ENCODE measurements at regions not wholly inside any gene's neighbourhood (a gene's known extent, or its start where the extent isn't known, plus 50 kb on each side); places are given as distances from the start of the nearest gene placed in this dataset.
"Not testable (repeated sequence)": the region's sequence is repeated elsewhere in the genome, so short reads cannot be mapped to it uniquely, and the experiment has no call there.

- no peak for DNase-seq (ENCODE audit: low spot score)
Observed at GRCh38 chr5:164300295-164300694, 794.9 kb downstream of the MAT2B start.

DNA sequence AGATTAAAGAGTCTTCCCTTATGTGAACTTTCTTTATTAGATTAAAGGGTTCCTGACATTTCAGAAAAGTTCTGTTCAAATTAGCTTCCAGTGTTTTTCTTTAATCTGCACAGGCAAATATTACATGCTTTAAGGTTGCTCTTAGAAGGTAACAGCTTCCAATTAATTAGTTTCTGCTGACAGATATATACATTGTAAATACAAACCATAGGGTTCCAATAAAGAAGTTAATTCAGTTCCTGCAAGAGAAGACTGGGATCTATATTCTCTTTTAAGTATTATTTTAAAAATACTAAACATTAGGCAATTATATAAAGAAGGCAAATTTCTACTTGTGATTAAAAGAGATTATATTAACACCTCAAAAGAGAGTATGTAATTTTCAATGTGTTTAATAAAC lies 795.7 kb downstream of the MAT2B start:
- DNase-seq (ENCODE audit: low spot score): no peak

- DNase-seq (ENCODE audit: low spot score): no peak
Observed at GRCh38 chr5:164301708-164302107, 796.3 kb downstream of the MAT2B start.

- no peak for DNase-seq (ENCODE audit: low spot score)
Observed at GRCh38 chr5:164302533-164303235, 797.3 kb downstream of the MAT2B start.

- DNase-seq (ENCODE audit: low spot score): no peak
Observed at GRCh38 chr5:164303646-164304215, 798.3 kb downstream of the MAT2B start.

DNA sequence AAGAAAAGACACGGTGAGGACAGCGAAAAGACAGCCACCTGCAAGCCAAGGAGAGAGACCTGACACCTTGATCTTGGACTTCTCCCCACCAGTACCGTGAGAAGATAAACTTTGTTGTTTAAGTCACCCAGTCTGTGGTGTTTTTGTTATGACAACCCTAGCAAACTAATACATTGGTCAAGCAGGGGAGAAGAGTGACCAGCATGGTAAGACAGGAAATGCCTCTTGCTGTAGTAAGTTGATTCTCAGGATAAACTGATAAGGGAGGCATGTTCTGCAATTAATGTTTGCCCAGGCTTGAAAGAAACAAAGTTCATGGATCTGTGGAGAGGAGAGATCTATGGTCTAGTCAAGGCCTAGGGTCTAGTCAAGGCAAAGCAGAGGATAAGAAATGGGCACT lies 801.2 kb downstream of the MAT2B start:
- no peak for DNase-seq (ENCODE audit: low spot score)

DNA sequence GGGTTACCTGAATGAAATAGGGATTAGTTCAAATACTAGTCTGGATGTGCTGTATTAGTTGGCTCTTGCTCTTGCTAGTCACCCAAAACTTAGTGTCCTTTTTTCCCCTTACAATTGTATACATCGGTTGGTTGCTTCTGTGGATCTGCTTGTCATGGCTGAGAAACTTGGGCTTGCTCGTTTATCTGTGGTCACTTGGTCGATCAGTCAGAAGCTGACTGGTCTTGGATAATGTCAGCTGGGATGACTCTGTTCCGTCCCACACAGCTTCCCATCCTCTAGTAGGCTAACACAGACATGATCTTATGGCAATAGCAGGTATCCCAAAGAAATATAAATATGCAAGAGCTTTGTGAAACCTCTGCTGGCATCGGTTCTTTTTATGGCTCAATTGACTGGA lies 807.4 kb downstream of the MAT2B start:
- DNase-seq (ENCODE audit: low spot score): no peak

DNA sequence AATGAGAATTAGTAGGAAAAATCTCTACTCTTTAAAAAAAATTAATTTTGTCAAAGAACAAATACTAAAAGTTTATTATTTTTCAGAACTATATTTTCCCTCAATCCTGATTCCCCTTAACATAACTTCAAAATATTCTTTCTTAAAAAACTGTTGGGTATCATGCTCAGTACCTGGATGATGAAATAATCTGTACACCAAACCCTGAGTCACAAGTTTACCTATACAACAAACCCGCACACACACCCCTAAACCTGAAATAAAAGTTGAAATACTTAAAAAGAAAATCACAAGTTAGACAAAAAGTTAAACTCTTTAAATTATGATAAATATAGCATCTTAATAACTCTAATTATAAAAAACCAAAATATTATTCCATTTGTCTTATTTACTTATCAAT lies 812.3 kb downstream of the MAT2B start:
- DNase-seq (ENCODE audit: low spot score): no peak

- DNase-seq (ENCODE audit: low spot score): no peak
Observed at GRCh38 chr5:164319161-164319560, 813.7 kb downstream of the MAT2B start.

GRCh38 chr5:164324239-164324638 lies 818.8 kb downstream of the MAT2B start:
- DNase-seq (ENCODE audit: low spot score): no peak

- no peak for DNase-seq (ENCODE audit: low spot score)
Observed at GRCh38 chr5:164326219-164326618, 820.8 kb downstream of the MAT2B start.

DNA sequence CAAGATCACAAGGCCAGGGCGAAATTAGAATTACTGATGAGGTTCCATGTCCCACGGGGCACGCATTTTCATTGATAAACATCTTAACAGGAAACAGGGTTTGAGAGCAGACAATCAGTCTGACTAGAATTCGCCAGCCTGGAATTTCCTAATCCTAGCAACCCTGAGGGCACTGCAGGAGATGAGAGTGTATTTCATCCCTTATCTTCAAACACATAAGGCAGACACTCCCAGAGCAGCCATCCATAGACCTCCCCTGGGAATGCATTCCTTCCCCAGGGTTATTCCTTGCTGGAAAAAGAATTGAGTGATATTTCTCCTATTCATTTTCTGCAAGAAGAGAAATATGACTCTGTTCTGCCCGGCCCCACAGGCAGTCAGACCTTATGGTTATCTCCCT lies 821.7 kb downstream of the MAT2B start:
- not testable (repeated sequence) for DNase-seq (ENCODE audit: low spot score)

DNA sequence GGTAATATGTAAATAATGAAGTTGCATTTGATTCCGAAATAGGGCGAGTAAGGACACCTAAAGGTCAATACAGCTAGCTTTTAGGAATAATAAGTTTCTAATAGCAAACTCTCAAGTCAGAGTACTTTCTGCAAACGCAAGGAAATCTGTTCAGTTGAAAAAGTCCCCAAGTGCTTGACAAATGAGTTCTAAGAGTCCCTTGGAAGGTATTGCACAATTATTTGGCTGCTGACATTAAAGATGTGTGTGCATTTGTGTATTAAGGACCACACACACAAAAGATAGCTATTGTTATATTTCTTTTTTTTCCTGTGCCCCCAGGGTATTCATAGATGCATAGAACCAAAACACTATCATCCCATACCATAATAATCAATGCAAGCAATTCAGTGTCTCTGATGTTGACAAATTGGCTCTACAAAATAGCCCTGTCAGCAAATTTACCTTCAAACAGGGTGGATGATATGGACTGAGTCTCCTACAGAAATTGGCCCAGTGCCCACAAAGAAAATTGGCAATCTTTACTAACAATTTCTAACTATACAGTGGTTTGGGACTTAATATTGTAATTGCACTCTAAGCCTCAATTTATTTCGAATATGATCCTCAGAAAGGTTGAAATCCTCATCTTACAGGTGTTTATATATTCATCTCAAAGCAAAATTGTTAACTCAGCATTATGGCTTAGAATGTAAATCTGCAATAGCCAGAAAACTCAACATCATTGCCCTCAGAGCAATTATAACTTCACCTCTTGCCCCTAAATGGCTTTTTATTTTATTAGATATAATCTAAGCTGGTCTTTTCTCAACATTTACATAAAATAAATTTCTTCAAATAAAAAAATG lies 827.2 kb downstream of the MAT2B start:
- DNase-seq (ENCODE audit: low spot score): no peak

DNA sequence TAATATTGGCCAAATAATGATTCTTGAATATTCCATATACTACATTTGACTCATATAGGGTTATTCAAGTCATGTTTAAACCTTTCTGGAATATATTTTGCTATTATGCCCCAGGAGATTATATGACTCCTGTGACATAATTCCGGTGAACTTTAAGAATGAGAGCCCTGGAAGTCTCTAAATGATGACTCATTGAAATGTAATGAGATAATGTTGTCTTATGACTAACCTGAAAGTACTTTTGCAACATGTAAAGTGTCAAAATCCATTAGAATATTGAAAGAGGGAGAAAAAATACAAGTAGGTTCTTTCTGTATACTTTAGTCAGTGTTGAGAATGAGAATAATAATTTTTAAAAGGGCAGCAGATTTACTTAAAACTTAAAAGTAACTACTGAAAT lies 830.4 kb downstream of the MAT2B start:
- DNase-seq (ENCODE audit: low spot score): no peak

DNA sequence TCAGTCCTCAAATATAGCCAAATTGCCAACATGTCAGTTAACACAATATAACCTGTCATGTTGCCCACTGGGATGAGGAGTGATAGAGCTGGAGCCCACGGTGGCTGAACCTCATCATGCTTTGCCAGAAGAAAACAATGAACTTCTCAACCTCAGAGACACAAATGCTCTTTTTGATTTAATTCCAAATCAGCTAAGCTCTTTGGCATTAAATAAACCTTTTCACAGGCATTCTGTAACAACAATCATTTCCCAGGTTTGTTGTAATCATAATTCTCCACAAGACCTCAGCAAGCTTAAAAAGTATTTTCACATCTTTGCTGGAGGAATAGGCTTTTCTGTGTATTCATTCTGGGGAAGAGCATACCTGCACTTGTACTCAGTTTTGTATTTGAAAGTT lies 830.9 kb downstream of the MAT2B start:
- DNase-seq (ENCODE audit: low spot score): no peak

GRCh38 chr5:164336906-164337305 lies 831.5 kb downstream of the MAT2B start:
- no peak for DNase-seq (ENCODE audit: low spot score)

GRCh38 chr5:164341056-164341619 lies 835.7 kb downstream of the MAT2B start:
- no peak for DNase-seq (ENCODE audit: low spot score)

GRCh38 chr5:164345173-164345849 lies 839.9 kb downstream of the MAT2B start:
- DNase-seq (ENCODE audit: low spot score): no peak

DNA sequence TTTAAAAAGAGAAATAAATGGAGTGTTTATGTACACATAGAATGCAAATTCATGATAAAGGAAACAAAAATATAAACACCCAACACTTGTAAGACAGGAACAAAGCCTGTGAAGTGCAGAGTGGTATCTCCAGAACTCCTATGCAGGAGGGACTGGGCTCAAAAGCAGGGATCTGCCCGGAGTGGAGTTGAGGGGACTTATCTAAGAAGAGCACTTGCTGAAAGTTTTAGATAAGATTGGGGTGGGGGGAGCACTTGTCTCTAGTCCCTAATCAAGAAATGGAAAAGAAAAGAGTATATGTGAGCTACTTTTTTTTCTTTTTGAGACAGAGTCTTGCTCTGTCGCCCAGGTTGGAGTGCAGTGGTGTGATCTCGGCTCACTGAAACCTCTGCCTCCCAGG lies 840.4 kb downstream of the MAT2B start:
- no peak for DNase-seq (ENCODE audit: low spot score)

GRCh38 chr5:164346785-164347630 lies 841.6 kb downstream of the MAT2B start:
- no peak for DNase-seq (ENCODE audit: low spot score)

DNA sequence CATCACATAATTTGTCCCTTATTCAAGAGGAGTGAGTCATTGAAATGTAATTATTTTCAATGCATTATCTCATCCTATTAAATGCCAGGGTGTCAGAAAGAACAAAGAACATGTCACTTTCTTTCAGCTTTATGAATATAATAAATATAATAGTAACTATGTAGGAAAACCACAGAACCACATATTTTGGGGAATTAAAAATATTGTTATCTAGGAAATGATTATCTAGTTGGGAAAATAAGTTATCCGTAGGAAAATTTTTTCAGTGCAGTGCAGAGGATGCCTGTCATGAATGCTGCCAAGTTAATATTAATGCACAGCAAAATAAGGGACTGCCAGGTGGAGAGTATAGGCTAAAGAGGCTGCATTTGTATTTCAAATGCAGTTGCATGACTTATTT lies 844.8 kb downstream of the MAT2B start:
- DNase-seq (ENCODE audit: low spot score): no peak

All from CD4-positive, alpha-beta T cell treated with Interleukin-2 at 100 ng/mL for 4 hours (primary cell).